HepG2 (cell line): ENCODE measurements at regions not wholly inside any gene's neighbourhood (a gene's known extent, or its start where the extent isn't known, plus 50 kb on each side); places are given as distances from the start of the nearest gene placed in this dataset.

ENCODE experiments used
- ATAC-seq: fragments of 200-7000 bp; cut with Tn5 transposase; 3 replicates; pipeline ENCODE4 v1.9.1; 2020; ENCODE audit warnings: mild to moderate bottlenecking, moderate library complexity
- BruUV-seq: library from RNA; stranded (reverse); fragments of 400-500 nt; replicated peaks from 2 replicates; lab custom pipeline; 2021; lab: Mats Ljungman, UMichigan
- CTCF ChIA-PET: fragments of 300-600 bp; formaldehyde crosslinking; extraction: SDS; loops from one replicate; lab custom pipeline; 2021; ENCODE audit warnings: low total read pairs, inconsistent platforms, low intra/inter-chr PET ratio; lab: Yijun Ruan, JAX
- POLR2A ChIA-PET: fragments of 350-600 bp; sonication (Branson Sonifier 250); formaldehyde crosslinking; loops from one replicate; lab custom pipeline; 2020; ENCODE audit warnings: antibody characterized with exemption, inconsistent platforms; lab: Yijun Ruan, JAX
- DNase-seq: peaks from one replicate; pipeline ENCODE4 v3.0.0-alpha.2; 2015; ENCODE audit warnings: low spot score
- FAIRE-seq: peaks from 3 replicates; lab custom pipeline; 2011; peaks lifted over from hg19 to GRCh38; lab: Jason Lieb, UNC
- H2AFZ ChIP-seq: one replicate; pipeline ENCODE4 v1.6.1; 2011; ENCODE audit warnings: low read length, inconsistent platforms
- H3K27ac ChIP-seq: fragments of 300-600 bp; 3 replicates; pipeline ENCODE4 v1.8.0; 2011; ENCODE audit warnings: mixed run types, mild to moderate bottlenecking, mixed read lengths, low read length, inconsistent platforms; ENCODE audit not compliant: insufficient read depth; ENCODE audit errors: extremely low read length
- H3K27me3 ChIP-seq, 2 experiments: fragments of 200-600 bp in 1 of 2; 2 replicates in 1 of 2; 3 replicates in 1 of 2; pipeline versions ENCODE4 v1.6.0 to v1.8.0; 2011; ENCODE audit warnings: low read length in 2 of 2, mild to moderate bottlenecking in 2 of 2, moderate library complexity in 2 of 2, inconsistent platforms in 1 of 2; ENCODE audit not compliant: insufficient read depth in 2 of 2, control insufficient read depth in 1 of 2
- H3K36me3 ChIP-seq, 2 experiments: fragments of 200-600 bp in 1 of 2; replicated peaks in 1 of 2; 2 replicates in 1 of 2; 3 replicates in 1 of 2; pipeline versions ENCODE4 v1.5.1 to v1.8.0; 2011; ENCODE audit warnings: low read length in 2 of 2, inconsistent platforms in 1 of 2; ENCODE audit not compliant: insufficient read depth in 2 of 2, control insufficient read depth in 1 of 2
- H3K4me1 ChIP-seq: 2 replicates; pipeline ENCODE4 v1.5.1; 2012; ENCODE audit warnings: low read length, inconsistent platforms; ENCODE audit not compliant: insufficient read depth
- H3K4me2 ChIP-seq: 2 replicates; pipeline ENCODE4 v1.6.0; 2011; ENCODE audit warnings: low read depth, low read length, inconsistent platforms
- H3K4me3 ChIP-seq, 3 experiments: fragments of 200-600 bp in 1 of 3; sonication (generic), shearing (Covaris generic) in 1 of 3; replicated peaks in 1 of 3; 2 replicates each; pipeline ENCODE4 v1.5.1; 2011 to 2016; ENCODE audit warnings: low read length in 3 of 3, inconsistent platforms in 2 of 3, low read depth in 2 of 3, mild to moderate bottlenecking in 2 of 3, control low read depth in 1 of 3, mixed read lengths in 1 of 3; ENCODE audit not compliant: insufficient read depth in 1 of 3
- H3K79me2 ChIP-seq: one replicate; pipeline ENCODE4 v1.6.1; 2011; ENCODE audit warnings: low read length, inconsistent platforms; ENCODE audit not compliant: insufficient read depth
- H3K9ac ChIP-seq: 2 replicates; pipeline ENCODE4 v1.6.0; 2011; ENCODE audit warnings: mild to moderate bottlenecking, low read depth, low read length, inconsistent platforms; ENCODE audit not compliant: insufficient read depth
- H3K9me3 ChIP-seq: 2 replicates; pipeline ENCODE4 v1.5.1; 2012; ENCODE audit warnings: mild to moderate bottlenecking, low read length
- H4K20me1 ChIP-seq: 2 replicates; pipeline ENCODE4 v1.6.0; 2011; ENCODE audit warnings: inconsistent platforms, mild to moderate bottlenecking, low read length, moderate library complexity; ENCODE audit not compliant: insufficient read depth
- DPF2 ChIP-seq: sonication (generic); formaldehyde crosslinking; IDR thresholded peaks from 2 replicates; pipeline ENCODE4 v1.4.0; 2020; ENCODE audit warnings: mild to moderate bottlenecking, low read depth, missing genetic modification reagents, borderline replicate concordance
- KLF6 ChIP-seq: IDR thresholded peaks from 2 replicates; pipeline ENCODE4 v1.8.0; 2016; ENCODE audit warnings: missing biosample characterization, missing genetic modification reagents
- MAFF ChIP-seq: IDR thresholded peaks from 2 replicates; pipeline ENCODE4 v1.6.1; 2011; ENCODE audit warnings: low read depth, low read length, improper control_type of control experiment
- MIER2 ChIP-seq: IDR thresholded peaks from 2 replicates; pipeline ENCODE4 v1.6.1; 2016; ENCODE audit warnings: missing biosample characterization, missing genetic modification reagents
- NFRKB ChIP-seq: fragments of 450-650 bp; IDR thresholded peaks from 2 replicates; pipeline ENCODE4 v1.6.1; 2017
- RAD21 ChIP-seq: fragments of 450-650 bp; formaldehyde crosslinking; IDR thresholded peaks from 2 replicates; pipeline ENCODE4 v1.5.0; 2020; ENCODE audit warnings: mild to moderate bottlenecking
- REST ChIP-seq, 2 experiments: IDR thresholded peaks; 2 replicates each; pipeline ENCODE4 v1.6.1; 2011 to 2012; ENCODE audit warnings: low read length in 2 of 2, borderline replicate concordance in 1 of 2, low read depth in 1 of 2, mild to moderate bottlenecking in 1 of 2, moderate library complexity in 1 of 2
- TEF ChIP-seq: sonication (generic); formaldehyde crosslinking; IDR thresholded peaks from 2 replicates; pipeline ENCODE4 v1.5.0; 2020; ENCODE audit warnings: missing genetic modification reagents
- ZNF160 ChIP-seq: sonication (generic); formaldehyde crosslinking; IDR thresholded peaks from 2 replicates; pipeline ENCODE4 v1.8.0; 2022; ENCODE audit warnings: mild to moderate bottlenecking, inconsistent platforms, missing genetic modification reagents
- ZNF367 ChIP-seq: sonication (generic); formaldehyde crosslinking; IDR thresholded peaks from 2 replicates; pipeline ENCODE4 v1.4.0; 2020; ENCODE audit warnings: missing genetic modification reagents, borderline replicate concordance
- ZNF543 ChIP-seq: sonication (generic); formaldehyde crosslinking; IDR thresholded peaks from 2 replicates; pipeline ENCODE4 v1.4.0; 2020; ENCODE audit warnings: mild to moderate bottlenecking, missing genetic modification reagents
- ZNF652 ChIP-seq: IDR thresholded peaks from 2 replicates; pipeline ENCODE4 v1.6.1; 2016; ENCODE audit warnings: low read depth, borderline replicate concordance
- WGBS: methylation state at CpG from one replicate; pipeline ENCODE4 v1.1.6; 2017; ENCODE audit warnings: low lambda C conversion rate; 5-methylcytosine and 5-hydroxymethylcytosine counted together
- in situ Hi-C: cut with HindIII; loops from 2 replicates; pipeline ENCODE4 v1.10.0; 2017; ENCODE audit warnings: low pct_unique_long_range_greater_than_20kb; ENCODE audit not compliant: extremely low pct_ligation_motif_present
- intact Hi-C: fragments of 100-400 bp; cut with micrococcal nuclease; formaldehyde crosslinking; loops from one replicate; pipeline ENCODE4 v1.10.0; 2022; ENCODE audit not compliant: unreplicated experiment

GRCh38 chr5:52685566-52685965 is 102.2 kb upstream of the ITGA1 start:
- no peak for DNase-seq
- H3K27ac ChIP-seq, result no peak overlapping the region
- no peak for ATAC-seq
- no peak overlapping the region for H3K9ac ChIP-seq
- no TSS peak for BruUV-seq
- no peak overlapping the region for H2AFZ ChIP-seq
- no peak overlapping the region for H3K4me2 ChIP-seq
- no peak for FAIRE-seq
- H4K20me1 ChIP-seq, result no peaks in the 10 kb centered on the region
- 0 out of 5 replicates have a peak, but pooled peaks cover 0 to 5% of the 10 kb centered on the region in 2 experiments for H3K27me3 ChIP-seq
- intact Hi-C loops, result no loop called here
- 0% methylated on average over 1 of the region's 1 CpG for WGBS
- ChIA-PET CTCF (no interaction called here), POLR2A (no interaction called here)
- no peaks in the 10 kb centered on the region for H3K36me3 ChIP-seq
- no peak overlapping the region for H3K4me3 ChIP-seq
- H3K4me1 ChIP-seq, result no peaks in the 10 kb centered on the region
- H3K9me3 ChIP-seq, result no peaks in the 10 kb centered on the region
- in situ Hi-C loops, result no loop called here
- TF ChIP-seq TEF (no peak), MIER2 (CRISPR knock-in tag) (0 out of 2 replicates have a peak, but pooled peaks have one; percentile 46), RAD21 (CRISPR knock-in tag) (no peak), ZNF160 (no peak), REST (IDR thresholded peaks at IDR 0.05; ENCODE audit: borderline replicate concordance in 1 of 2, low read depth in 1 of 2, low read length in 2 of 2) (peak in 1 of 2 experiments; percentile 85; a peak in 3 of 4 replicates), MAFF (no peak), ZNF652 (CRISPR knock-in tag) (0 out of 2 replicates have a peak, but pooled peaks have one; percentile 28), ZNF543 (CRISPR knock-in tag) (no peak), NFRKB (no peak), KLF6 (CRISPR knock-in tag) (no peak), ZNF367 (CRISPR knock-in tag) (no peak), DPF2 (CRISPR knock-in tag) (no peak)
- H3K79me2 ChIP-seq, result no peaks in the 10 kb centered on the region
